Neuronal stem cell (in vitro differentiated cells): ENCODE measurements at regions not wholly inside any gene's neighbourhood (a gene's known extent, or its start where the extent isn't known, plus 50 kb on each side); places are given as distances from the start of the nearest gene placed in this dataset.

Experiments used
- DNase-seq: peaks from one replicate; pipeline ENCODE4 v3.0.0-alpha.2; 2013; ENCODE audit warnings: low spot score
- H2AFZ ChIP-seq: one replicate; pipeline ENCODE4 v1.6.1; 2013; ENCODE audit warnings: mild to moderate bottlenecking, low read length, inconsistent platforms
- H2AK5ac ChIP-seq: 2 replicates; pipeline ENCODE4 v1.6.1; 2013; ENCODE audit warnings: low read depth, mild to moderate bottlenecking, inconsistent platforms, low read length, moderate library complexity, mixed read lengths
- H2BK120ac ChIP-seq: 2 replicates; pipeline ENCODE4 v1.6.1; 2013; ENCODE audit warnings: low read depth, mild to moderate bottlenecking, inconsistent platforms, low read length, moderate library complexity, mixed read lengths
- H2BK12ac ChIP-seq: one replicate; pipeline ENCODE4 v1.6.1; 2013; ENCODE audit warnings: low read length, inconsistent platforms
- H2BK15ac ChIP-seq: 2 replicates; pipeline ENCODE4 v1.6.1; 2013; ENCODE audit warnings: mild to moderate bottlenecking, low read length, inconsistent platforms, mixed read lengths
- H2BK5ac ChIP-seq: one replicate; pipeline ENCODE4 v1.6.1; 2013; ENCODE audit warnings: inconsistent platforms, mild to moderate bottlenecking, low read length, moderate library complexity
- H3K14ac ChIP-seq: one replicate; pipeline ENCODE4 v1.6.1; 2013; ENCODE audit warnings: low read length, inconsistent platforms
- H3K18ac ChIP-seq: 2 replicates; pipeline ENCODE4 v1.6.1; 2013; ENCODE audit warnings: low read length, inconsistent platforms
- H3K23ac ChIP-seq: 2 replicates; pipeline ENCODE4 v1.6.1; 2013; ENCODE audit warnings: low read depth, mild to moderate bottlenecking, mixed read lengths, low read length, inconsistent platforms; ENCODE audit not compliant: poor library complexity
- H3K27ac ChIP-seq: replicated peaks from 3 replicates; pipeline ENCODE4 v1.5.1; 2013; ENCODE audit warnings: low read length, inconsistent platforms
- H3K27me3 ChIP-seq, 3 experiments: 2 replicates each; pipeline ENCODE4 v1.6.1; 2013; ENCODE audit warnings: low read length in 3 of 3, mild to moderate bottlenecking in 2 of 3, inconsistent platforms in 1 of 3, low read depth in 1 of 3, mixed read lengths in 1 of 3, moderate library complexity in 1 of 3; ENCODE audit not compliant: control insufficient read depth in 3 of 3, insufficient read depth in 3 of 3
- H3K36me3 ChIP-seq, 2 donors: replicated peaks in 1 of 2; 2 replicates each; pipeline ENCODE4 v1.6.1; 2013; ENCODE audit warnings: low read length in 2 of 2; ENCODE audit not compliant: control insufficient read depth in 2 of 2, insufficient read depth in 2 of 2
- H3K4ac ChIP-seq: 2 replicates; pipeline ENCODE4 v1.6.1; 2013; ENCODE audit warnings: inconsistent platforms, mild to moderate bottlenecking, low read length, moderate library complexity
- H3K4me1 ChIP-seq, 2 donors: 1 replicate in 1 of 2; 2 replicates in 1 of 2; pipeline ENCODE4 v1.6.1; 2013; ENCODE audit warnings: low read length in 2 of 2, low read depth in 1 of 2; ENCODE audit not compliant: control insufficient read depth in 2 of 2, insufficient read depth in 1 of 2
- H3K4me2 ChIP-seq: one replicate; pipeline ENCODE4 v1.6.1; 2013; ENCODE audit warnings: mild to moderate bottlenecking, low read length, inconsistent platforms; ENCODE audit not compliant: insufficient read depth, poor library complexity, severe bottlenecking
- H3K4me3 ChIP-seq, 2 donors: 2 replicates each; pipeline ENCODE4 v1.5.1; 2013; ENCODE audit warnings: low read length in 2 of 2, mild to moderate bottlenecking in 2 of 2, inconsistent platforms in 1 of 2, moderate library complexity in 1 of 2
- H3K79me1 ChIP-seq: one replicate; pipeline ENCODE4 v1.6.1; 2013; ENCODE audit warnings: low read depth, mild to moderate bottlenecking, inconsistent platforms, low read length, moderate library complexity
- H3K9ac ChIP-seq: one replicate; pipeline ENCODE4 v1.6.1; 2013; ENCODE audit warnings: mild to moderate bottlenecking, low read depth, low read length, inconsistent platforms; ENCODE audit not compliant: poor library complexity
- H3K9me3 ChIP-seq, 2 donors: replicated peaks in 1 of 2; 2 replicates each; pipeline versions ENCODE3 to v1.6.1; 2013; ENCODE audit warnings: low read length in 2 of 2, mild to moderate bottlenecking in 2 of 2, inconsistent platforms in 1 of 2, low read depth in 1 of 2, mixed read lengths in 1 of 2, moderate library complexity in 1 of 2; ENCODE audit not compliant: control insufficient read depth in 2 of 2, insufficient read depth in 1 of 2
- H4K8ac ChIP-seq: one replicate; pipeline ENCODE4 v1.6.1; 2013; ENCODE audit warnings: low read depth, mild to moderate bottlenecking, inconsistent platforms, low read length, moderate library complexity
- H4K91ac ChIP-seq: one replicate; pipeline ENCODE4 v1.6.1; 2013; ENCODE audit warnings: low read length, low read depth, mild to moderate bottlenecking, inconsistent platforms; ENCODE audit not compliant: poor library complexity
- WGBS, 2 donors: extraction: QIAGEN DNeasy Blood & Tissue Kit; methylation state at CpG; one replicate each; pipeline ENCODE4 v1.1.7; 2013; ENCODE audit warnings: missing lambda C conversion rate in 2 of 2, mixed read lengths in 1 of 2; ENCODE audit not compliant: insufficient read length in 2 of 2, insufficient replicate concordance in 1 of 2; ENCODE audit errors: extremely low coverage in 2 of 2; 5-methylcytosine and 5-hydroxymethylcytosine counted together

DNA sequence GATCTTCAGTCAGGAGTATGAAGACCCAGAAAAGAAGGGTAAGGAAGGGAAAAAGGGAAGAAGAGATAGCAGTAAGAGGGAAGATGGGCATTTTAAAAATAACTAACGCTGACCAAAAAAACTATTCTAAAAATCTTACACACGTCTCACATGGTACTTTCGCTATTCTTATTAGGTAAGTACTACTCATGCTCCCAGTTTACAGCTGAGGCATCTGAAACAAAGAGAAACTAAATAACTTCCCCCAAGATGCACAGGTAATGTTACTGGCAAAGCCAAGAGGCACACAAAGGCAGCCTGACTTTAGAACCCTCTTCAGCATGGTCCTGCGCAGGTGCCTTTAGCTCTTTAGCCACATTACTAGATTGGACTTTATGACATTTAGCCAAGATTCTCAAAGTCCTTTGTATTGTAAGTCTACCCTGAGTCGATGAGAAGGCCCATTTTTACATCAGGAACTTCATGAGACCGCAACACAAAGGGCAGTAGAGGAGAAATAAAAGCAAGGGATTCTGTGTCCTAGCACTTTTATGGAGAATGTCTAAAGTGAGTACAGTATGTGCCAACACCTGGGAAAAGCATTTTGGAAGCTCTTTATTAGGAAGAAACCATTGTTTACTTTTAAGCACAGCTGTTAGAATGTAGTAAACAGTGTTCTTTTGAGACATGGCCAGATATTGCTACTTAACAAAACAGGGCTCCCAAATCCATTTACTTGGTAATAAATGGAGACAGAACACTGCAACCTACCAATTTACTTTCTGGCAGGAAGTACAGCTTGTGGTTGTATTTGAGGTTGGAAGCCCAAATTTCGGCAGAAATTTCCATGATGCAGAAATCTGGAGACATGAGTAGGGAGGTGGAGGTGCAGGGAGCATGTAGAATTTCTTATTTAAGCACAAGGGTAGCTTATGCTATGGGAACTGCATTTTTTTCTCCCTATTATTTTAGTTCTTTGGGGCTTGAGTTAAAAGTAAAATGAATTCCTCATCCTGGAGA is 250.7 kb downstream of the KCTD12 start:
- no peak overlapping the region for H3K27ac ChIP-seq
- H2AFZ ChIP-seq = no peak overlapping the region
- no peak for DNase-seq

DNA sequence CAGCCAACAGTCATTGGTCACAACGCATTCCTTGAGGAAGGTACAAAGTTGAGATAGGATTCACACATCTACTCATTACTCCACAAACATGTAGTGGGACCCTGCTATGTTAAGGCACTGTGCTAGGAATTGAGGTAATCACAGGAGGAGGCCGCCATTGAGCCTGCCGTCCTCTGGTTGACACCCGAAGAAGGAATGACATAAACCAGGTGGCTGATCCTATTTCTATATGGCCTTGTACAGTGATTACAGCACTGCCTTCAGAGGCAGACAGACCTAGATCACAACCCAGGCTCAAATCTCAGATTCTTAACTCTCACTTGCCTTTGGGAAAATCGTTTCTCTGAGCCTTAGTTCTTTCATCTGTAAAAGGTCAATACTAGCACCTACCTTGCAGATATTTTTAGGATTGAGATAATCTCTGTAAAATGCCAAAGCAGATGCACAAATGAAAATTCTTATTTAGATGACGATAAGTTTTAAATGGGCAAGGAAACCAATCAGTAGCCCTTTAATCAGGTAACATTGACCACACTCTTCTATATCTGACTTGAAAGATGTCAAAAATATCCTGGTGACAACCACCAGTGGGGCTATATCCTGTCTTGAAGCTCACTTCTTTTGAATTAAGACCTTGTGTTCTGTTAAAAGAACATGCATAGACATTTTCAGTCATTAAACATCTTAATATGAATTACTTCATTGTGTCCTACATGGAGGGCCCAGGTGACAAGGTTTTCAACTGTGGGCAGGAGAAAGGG is 251.6 kb downstream of the KCTD12 start:
- Histone ChIP-seq H3K27me3 (no peaks in the 10 kb centered on the region), H2BK12ac (no peak overlapping the region), H3K27ac (no peak overlapping the region), H3K4me2 (no peak overlapping the region), H4K8ac (no peak overlapping the region), H3K23ac (no peak overlapping the region), H3K4me1 (peaks cover 1 to 2% of the 10 kb centered on the region in 2 donors), H3K9me3 (no peaks in the 10 kb centered on the region), H3K9ac (no peak overlapping the region), H3K4ac (no peak overlapping the region), H2AK5ac (no peak overlapping the region), H2BK120ac (no peak overlapping the region), H2AFZ (no peak overlapping the region), H3K18ac (no peak overlapping the region), H3K14ac (no peak overlapping the region), H2BK15ac (no peak overlapping the region), H3K36me3 (no peaks in the 10 kb centered on the region), H3K79me1 (no peaks in the 10 kb centered on the region), H4K91ac (no peak overlapping the region), H3K4me3 (no peak overlapping the region), H2BK5ac (no peak overlapping the region)
- no CpG with 5 or more reads among the region's 6 CpGs for WGBS, 2 donors
- DNase-seq = no peak

More for the DNA sequence above, 250.7 kb downstream of the KCTD12 start:
- Histone ChIP-seq H3K4me3 (no peak overlapping the region), H3K79me1 (no peaks in the 10 kb centered on the region), H2BK15ac (no peak overlapping the region), H2BK5ac (no peak overlapping the region), H3K18ac (no peak overlapping the region), H3K23ac (no peak overlapping the region), H3K36me3 (no peaks in the 10 kb centered on the region), H3K4ac (no peak overlapping the region), H2AK5ac (no peak overlapping the region), H3K27me3 (no peaks in the 10 kb centered on the region), H4K91ac (no peak overlapping the region), H4K8ac (no peak overlapping the region), H3K4me2 (no peak overlapping the region), H3K9ac (no peak overlapping the region), H2BK12ac (no peak overlapping the region), H3K14ac (no peak overlapping the region), H3K9me3 (no peaks in the 10 kb centered on the region), H2BK120ac (no peak overlapping the region), H3K4me1 (peaks cover under 1 to 2% of the 10 kb centered on the region in 2 donors)
- WGBS, 2 donors = no CpG with 5 or more reads among the region's 7 CpGs

DNA sequence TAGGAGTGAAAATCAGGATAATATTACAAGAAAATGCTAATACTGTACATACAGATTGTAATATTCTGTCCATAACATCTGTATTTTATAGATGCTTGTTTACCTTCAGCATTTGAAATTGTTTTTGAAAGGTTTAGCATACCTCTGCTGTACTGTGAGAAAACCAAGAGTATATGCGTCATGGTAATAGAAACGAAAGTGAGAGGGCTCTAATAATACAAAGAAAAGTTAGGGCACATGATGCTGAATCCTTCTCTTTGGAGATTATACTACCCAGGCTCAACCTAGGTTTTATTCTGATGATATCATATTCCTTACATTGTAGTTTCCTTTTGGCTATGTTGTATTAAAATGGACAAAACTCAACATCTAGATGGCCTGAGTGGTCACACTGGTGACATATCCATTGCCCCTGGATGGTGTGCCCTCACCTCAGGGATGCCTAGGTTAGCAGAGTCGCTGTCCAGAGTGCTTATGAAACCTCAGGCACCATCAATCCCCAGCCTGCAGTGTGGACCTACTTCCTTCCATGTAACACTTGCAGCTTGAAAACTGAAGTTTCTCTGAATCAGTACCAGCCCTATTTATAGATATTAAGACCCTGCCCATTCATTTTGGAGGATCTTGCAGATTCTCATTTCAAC is 253.7 kb downstream of the KCTD12 start:
- Histone ChIP-seq H3K23ac (no peak overlapping the region), H3K4me1 (peaks cover 1 to 2% of the 10 kb centered on the region in 2 donors), H3K18ac (no peak overlapping the region), H3K36me3 (no peaks in the 10 kb centered on the region), H3K4me3 (no peak overlapping the region), H3K79me1 (no peaks in the 10 kb centered on the region), H2BK120ac (no peak overlapping the region), H3K9me3 (peaks cover 0 to 2% of the 10 kb centered on the region in 2 donors), H2AK5ac (no peak overlapping the region), H2BK15ac (no peak overlapping the region), H3K27ac (no peak overlapping the region), H3K4me2 (no peak overlapping the region), H2BK5ac (no peak overlapping the region), H3K9ac (no peak overlapping the region), H2AFZ (no peak overlapping the region), H4K8ac (no peak overlapping the region), H3K27me3 (no peaks in the 10 kb centered on the region), H4K91ac (no peak overlapping the region), H2BK12ac (no peak overlapping the region), H3K4ac (no peak overlapping the region), H3K14ac (no peak overlapping the region)
- DNase-seq = no peak
- no CpG with 5 or more reads among the region's 3 CpGs for WGBS, 2 donors
